ENCODE measurements at regions not wholly inside any gene's neighbourhood (a gene's known extent, or its start where the extent isn't known, plus 50 kb on each side); places are given as distances from the start of the nearest gene placed in this dataset.

- Mint-ChIP-seq H3K27ac (no peak overlapping the region), H3K9me3 (peaks cover 2 to 8% of the 10 kb centered on the region in 2 donors), H3K4me1 (peaks cover 0 to 19% of the 10 kb centered on the region in 2 donors), H3K36me3 (no peaks in the 10 kb centered on the region), H3K27me3 (ENCODE audit: low read depth in 2 of 2) (no peaks in the 10 kb centered on the region), H3K4me3 (no peak overlapping the region)
- ATAC-seq, result no peak
- Histone ChIP-seq H3K4me1 (ENCODE audit: control insufficient read depth, insufficient read depth, low read length) (no peaks in the 10 kb centered on the region), H3K27me3 (ENCODE audit: control insufficient read depth, insufficient read depth, low read length) (no peaks in the 10 kb centered on the region), H3K4me3 (ENCODE audit: low read length) (no peak overlapping the region), H3K36me3 (ENCODE audit: control insufficient read depth, insufficient read depth, low read length) (no peaks in the 10 kb centered on the region), H3K27ac (ENCODE audit: low read length) (no peak overlapping the region), H3K9me3 (ENCODE audit: control insufficient read depth, insufficient read depth, low read length) (no peaks in the 10 kb centered on the region)
- WGBS (ENCODE audit: insufficient coverage), result 100% methylated on average over 1 of the region's 2 CpGs
- TF ChIP-seq, protein P1, sequence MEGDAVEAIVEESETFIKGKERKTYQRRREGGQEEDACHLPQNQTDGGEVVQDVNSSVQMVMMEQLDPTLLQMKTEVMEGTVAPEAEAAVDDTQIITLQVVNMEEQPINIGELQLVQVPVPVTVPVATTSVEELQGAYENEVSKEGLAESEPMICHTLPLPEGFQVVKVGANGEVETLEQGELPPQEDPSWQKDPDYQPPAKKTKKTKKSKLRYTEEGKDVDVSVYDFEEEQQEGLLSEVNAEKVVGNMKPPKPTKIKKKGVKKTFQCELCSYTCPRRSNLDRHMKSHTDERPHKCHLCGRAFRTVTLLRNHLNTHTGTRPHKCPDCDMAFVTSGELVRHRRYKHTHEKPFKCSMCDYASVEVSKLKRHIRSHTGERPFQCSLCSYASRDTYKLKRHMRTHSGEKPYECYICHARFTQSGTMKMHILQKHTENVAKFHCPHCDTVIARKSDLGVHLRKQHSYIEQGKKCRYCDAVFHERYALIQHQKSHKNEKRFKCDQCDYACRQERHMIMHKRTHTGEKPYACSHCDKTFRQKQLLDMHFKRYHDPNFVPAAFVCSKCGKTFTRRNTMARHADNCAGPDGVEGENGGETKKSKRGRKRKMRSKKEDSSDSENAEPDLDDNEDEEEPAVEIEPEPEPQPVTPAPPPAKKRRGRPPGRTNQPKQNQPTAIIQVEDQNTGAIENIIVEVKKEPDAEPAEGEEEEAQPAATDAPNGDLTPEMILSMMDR (IDR thresholded peaks at IDR 0.05), result no peak
- no peak for DNase-seq
- intact Hi-C loops (cut with micrococcal nuclease), result no loop called here
Measured at GRCh38 chr4:144338834-144339233, 198.3 kb upstream of the GYPA start.

- no peak overlapping the region for H3K27ac Mint-ChIP-seq
- 86% methylated on average over 2 of the region's 2 CpGs for WGBS (ENCODE audit: insufficient coverage)
- H3K9me3 Mint-ChIP-seq, result peaks cover 2 to 10% of the 10 kb centered on the region in 2 donors
- ATAC-seq (no peak), DNase-seq (no peak)
- Histone ChIP-seq H3K27ac (ENCODE audit: low read length) (no peak overlapping the region), H3K36me3 (ENCODE audit: control insufficient read depth, insufficient read depth, low read length) (no peaks in the 10 kb centered on the region), H3K4me1 (ENCODE audit: control insufficient read depth, insufficient read depth, low read length) (no peaks in the 10 kb centered on the region), H3K4me3 (ENCODE audit: low read length) (no peak overlapping the region), H3K9me3 (ENCODE audit: control insufficient read depth, insufficient read depth, low read length) (no peaks in the 10 kb centered on the region), H3K27me3 (ENCODE audit: control insufficient read depth, insufficient read depth, low read length) (no peaks in the 10 kb centered on the region)
- no peaks in the 10 kb centered on the region for H3K36me3 Mint-ChIP-seq
- H3K4me3 Mint-ChIP-seq, result no peak overlapping the region
- intact Hi-C loops (cut with micrococcal nuclease), result no loop called here
- no peaks in the 10 kb centered on the region for H3K27me3 Mint-ChIP-seq (ENCODE audit: low read depth in 2 of 2)
- peaks cover 0 to 27% of the 10 kb centered on the region in 2 donors for H3K4me1 Mint-ChIP-seq
- TF ChIP-seq, protein P1 (IDR thresholded peaks at IDR 0.05), result no peak
Measured at GRCh38 chr4:144340931-144341330, 200.4 kb upstream of the GYPA start.

GRCh38 chr4:144342949-144343760, 202.6 kb upstream of the GYPA start:
- ATAC-seq (peak in 1 of 3 donors; percentile 66), DNase-seq (no peak)
- Mint-ChIP-seq H3K4me1 (peaks cover 0 to 24% of the 10 kb centered on the region in 2 donors), H3K4me3 (no peak overlapping the region), H3K9me3 (peaks cover 2 to 10% of the 10 kb centered on the region in 2 donors), H3K36me3 (no peaks in the 10 kb centered on the region), H3K27ac (no peak overlapping the region), H3K27me3 (ENCODE audit: low read depth in 2 of 2) (no peaks in the 10 kb centered on the region)
- H3K9me3 ChIP-seq (ENCODE audit: control insufficient read depth, insufficient read depth, low read length), result no peaks in the 10 kb centered on the region
- H3K36me3 ChIP-seq (ENCODE audit: control insufficient read depth, insufficient read depth, low read length), result no peaks in the 10 kb centered on the region
- H3K4me1 ChIP-seq (ENCODE audit: control insufficient read depth, insufficient read depth, low read length), result no peaks in the 10 kb centered on the region
- TF ChIP-seq, protein P1 (IDR thresholded peaks at IDR 0.05), result no peak
- no peak overlapping the region for H3K4me3 ChIP-seq (ENCODE audit: low read length)
- 45% methylated on average over 7 of the region's 7 CpGs for WGBS (ENCODE audit: insufficient coverage)
- H3K27me3 ChIP-seq (ENCODE audit: control insufficient read depth, insufficient read depth, low read length), result no peaks in the 10 kb centered on the region
- intact Hi-C loops (cut with micrococcal nuclease), result no loop called here
- H3K27ac ChIP-seq (ENCODE audit: low read length), result no peak overlapping the region

DNA sequence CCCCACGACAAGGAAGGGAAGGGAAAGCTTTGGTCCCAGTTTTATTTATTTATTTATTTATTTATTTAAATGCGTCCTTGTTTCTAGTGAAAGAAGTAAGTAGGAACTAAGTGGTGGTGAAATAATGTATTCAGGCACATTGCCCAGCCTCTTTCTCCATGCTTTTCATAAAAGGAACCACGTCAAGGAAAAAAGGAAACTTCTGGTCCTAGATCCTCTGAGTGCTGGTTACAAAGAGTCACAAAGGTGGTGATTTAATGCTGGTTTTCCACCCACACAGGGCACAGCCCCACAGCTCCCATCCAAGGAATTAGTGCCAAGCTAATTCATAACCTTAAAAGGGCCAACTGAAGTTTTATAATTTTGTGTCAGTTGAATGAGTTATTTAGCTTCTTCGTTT, 206.6 kb upstream of the GYPA start:
- no peak overlapping the region for H3K4me3 ChIP-seq (ENCODE audit: low read length)
- Mint-ChIP-seq H3K36me3 (no peaks in the 10 kb centered on the region), H3K27ac (no peak overlapping the region), H3K4me1 (peaks cover 0 to 16% of the 10 kb centered on the region in 2 donors), H3K27me3 (ENCODE audit: low read depth in 2 of 2) (no peaks in the 10 kb centered on the region), H3K9me3 (peaks cover 0 to 3% of the 10 kb centered on the region in 2 donors), H3K4me3 (no peak overlapping the region)
- 97% methylated on average over 2 of the region's 4 CpGs for WGBS (ENCODE audit: insufficient coverage)
- no peaks in the 10 kb centered on the region for H3K27me3 ChIP-seq (ENCODE audit: control insufficient read depth, insufficient read depth, low read length)
- intact Hi-C loops (cut with micrococcal nuclease), result no loop called here
- H3K36me3 ChIP-seq (ENCODE audit: control insufficient read depth, insufficient read depth, low read length), result no peaks in the 10 kb centered on the region
- DNase-seq, result no peak
- no peak for ATAC-seq
- TF ChIP-seq, protein P1 (IDR thresholded peaks at IDR 0.05), result no peak
- H3K4me1 ChIP-seq (ENCODE audit: control insufficient read depth, insufficient read depth, low read length), result no peaks in the 10 kb centered on the region
- H3K27ac ChIP-seq (ENCODE audit: low read length), result no peak overlapping the region
- H3K9me3 ChIP-seq (ENCODE audit: control insufficient read depth, insufficient read depth, low read length), result no peaks in the 10 kb centered on the region

All from natural killer cell (primary cell).